Natural killer cell (primary cell): ENCODE measurements at regions not wholly inside any gene's neighbourhood (a gene's known extent, or its start where the extent isn't known, plus 50 kb on each side); places are given as distances from the start of the nearest gene placed in this dataset.

Experiments used
- ATAC-seq, 3 donors: fragments of 150-1000 bp in 2 of 3; fragments of 200-7000 bp in 1 of 3; cut with Tn5 transposase; 1 replicate in 1 of 3; 2 replicates in 2 of 3; pipeline ENCODE4 v1.10.0; 2021; ENCODE audit warnings: mild to moderate bottlenecking in 2 of 3, moderate library complexity in 2 of 3
- DNase-seq, 2 donors: peaks; one replicate each; pipeline versions ENCODE4 v3.0.0 to v3.0.0-alpha.2; 2013 to 2021; ENCODE audit warnings: mixed read lengths in 1 of 2
- H3K27ac ChIP-seq: one replicate; pipeline ENCODE4 v1.5.1; 2013; ENCODE audit warnings: mild to moderate bottlenecking, low read length
- H3K27me3 ChIP-seq: one replicate; pipeline ENCODE4 v1.6.1; 2013; ENCODE audit warnings: low read length; ENCODE audit not compliant: control insufficient read depth, insufficient read depth
- H3K36me3 ChIP-seq: one replicate; pipeline ENCODE4 v1.6.1; 2013; ENCODE audit warnings: low read length; ENCODE audit not compliant: control insufficient read depth, insufficient read depth
- H3K4me1 ChIP-seq: one replicate; pipeline ENCODE4 v1.6.1; 2013; ENCODE audit warnings: low read length; ENCODE audit not compliant: control insufficient read depth, insufficient read depth
- H3K4me3 ChIP-seq: one replicate; pipeline ENCODE4 v1.5.1; 2013; ENCODE audit warnings: low read length
- H3K9me3 ChIP-seq: one replicate; pipeline ENCODE4 v1.6.1; 2013; ENCODE audit warnings: low read length; ENCODE audit not compliant: control insufficient read depth, insufficient read depth
- H3K27ac Mint-ChIP-seq, 2 donors: one replicate each; pipeline ENCODE4 v1.8.0; 2022; ENCODE audit warnings: mild to moderate bottlenecking in 2 of 2, mixed read lengths in 2 of 2, moderate library complexity in 1 of 2
- H3K27me3 Mint-ChIP-seq, 2 donors: one replicate each; pipeline ENCODE4 v1.8.0; 2022; ENCODE audit warnings: low read depth in 2 of 2, mixed read lengths in 2 of 2
- H3K36me3 Mint-ChIP-seq: one replicate; pipeline ENCODE4 v1.8.0; 2022; ENCODE audit warnings: mixed read lengths
- H3K4me1 Mint-ChIP-seq, 2 donors: one replicate each; pipeline ENCODE4 v1.8.0; 2022; ENCODE audit warnings: mixed read lengths in 2 of 2
- H3K4me3 Mint-ChIP-seq: one replicate; pipeline ENCODE4 v1.8.0; 2022; ENCODE audit warnings: mild to moderate bottlenecking, moderate library complexity, mixed read lengths
- H3K9me3 Mint-ChIP-seq, 2 donors: one replicate each; pipeline ENCODE4 v1.8.0; 2022; ENCODE audit warnings: mixed read lengths in 2 of 2
- whole genome bisulfite sequencing: methylation state at CpG from one replicate; pipeline ENCODE4 v1.1.7; 2013; ENCODE audit warnings: missing lambda C conversion rate; ENCODE audit not compliant: insufficient coverage; 5-methylcytosine and 5-hydroxymethylcytosine counted together
- intact Hi-C: fragments of 100-400 bp; cut with micrococcal nuclease; formaldehyde crosslinking; loops from one replicate; pipeline ENCODE4 v1.14.2; 2022
- TF ChIP-seq, protein P1 (sequence below): fragments of 200-600 bp; IDR thresholded peaks from one replicate; pipeline ENCODE4 v1.8.0; 2022; ENCODE audit warnings: antibody characterized with exemption

- Mint-ChIP-seq H3K36me3 (no peaks in the 10 kb centered on the region), H3K9me3 (peaks cover 0 to 12% of the 10 kb centered on the region in 2 donors), H3K27me3 (peaks cover 0 to 2% of the 10 kb centered on the region in 2 donors), H3K4me1 (no peaks in the 10 kb centered on the region), H3K4me3 (no peak overlapping the region), H3K27ac (no peak overlapping the region)
- Histone ChIP-seq H3K4me3 (no peak overlapping the region), H3K9me3 (no peaks in the 10 kb centered on the region), H3K36me3 (no peaks in the 10 kb centered on the region), H3K27ac (no peak overlapping the region), H3K27me3 (no peaks in the 10 kb centered on the region), H3K4me1 (no peaks in the 10 kb centered on the region)
- ATAC-seq (no peak), DNase-seq (no peak)
- intact Hi-C loops = no loop called here
- TF ChIP-seq, protein P1, sequence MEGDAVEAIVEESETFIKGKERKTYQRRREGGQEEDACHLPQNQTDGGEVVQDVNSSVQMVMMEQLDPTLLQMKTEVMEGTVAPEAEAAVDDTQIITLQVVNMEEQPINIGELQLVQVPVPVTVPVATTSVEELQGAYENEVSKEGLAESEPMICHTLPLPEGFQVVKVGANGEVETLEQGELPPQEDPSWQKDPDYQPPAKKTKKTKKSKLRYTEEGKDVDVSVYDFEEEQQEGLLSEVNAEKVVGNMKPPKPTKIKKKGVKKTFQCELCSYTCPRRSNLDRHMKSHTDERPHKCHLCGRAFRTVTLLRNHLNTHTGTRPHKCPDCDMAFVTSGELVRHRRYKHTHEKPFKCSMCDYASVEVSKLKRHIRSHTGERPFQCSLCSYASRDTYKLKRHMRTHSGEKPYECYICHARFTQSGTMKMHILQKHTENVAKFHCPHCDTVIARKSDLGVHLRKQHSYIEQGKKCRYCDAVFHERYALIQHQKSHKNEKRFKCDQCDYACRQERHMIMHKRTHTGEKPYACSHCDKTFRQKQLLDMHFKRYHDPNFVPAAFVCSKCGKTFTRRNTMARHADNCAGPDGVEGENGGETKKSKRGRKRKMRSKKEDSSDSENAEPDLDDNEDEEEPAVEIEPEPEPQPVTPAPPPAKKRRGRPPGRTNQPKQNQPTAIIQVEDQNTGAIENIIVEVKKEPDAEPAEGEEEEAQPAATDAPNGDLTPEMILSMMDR = no peak
- 49% methylated on average over 4 of the region's 4 CpGs for WGBS
These were observed 190.0 kb upstream of the POT1 start for GRCh38 chr7:125119559-125120115.

DNA sequence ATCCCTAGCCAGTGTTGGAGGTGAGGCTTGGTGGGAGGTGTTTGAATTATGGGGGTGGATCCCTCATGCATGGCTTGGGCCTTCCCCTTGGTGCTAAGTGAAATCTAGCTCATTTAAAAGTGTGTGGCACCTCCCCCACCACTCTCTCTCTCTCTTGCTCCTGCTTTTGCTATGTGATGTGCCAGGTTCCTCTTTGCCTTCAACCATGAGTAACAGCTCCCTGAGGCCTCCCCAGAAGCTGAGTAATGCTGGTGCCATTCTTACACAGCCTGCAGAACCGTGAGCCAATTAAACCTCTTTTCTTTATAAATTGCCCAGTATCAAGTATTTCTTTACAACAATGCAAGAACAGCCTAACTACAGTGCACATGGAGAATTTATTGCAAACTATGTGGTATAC lies 188.8 kb upstream of the POT1 start:
- no peaks in the 10 kb centered on the region for H3K4me1 Mint-ChIP-seq
- no peaks in the 10 kb centered on the region for H3K36me3 ChIP-seq
- no peaks in the 10 kb centered on the region for H3K36me3 Mint-ChIP-seq
- H3K4me3 ChIP-seq = no peak overlapping the region
- H3K27ac ChIP-seq = no peak overlapping the region
- H3K9me3 ChIP-seq = no peaks in the 10 kb centered on the region
- no peak for ATAC-seq
- intact Hi-C loops = no loop called here
- 80% methylated on average over 1 of the region's 1 CpG for WGBS
- H3K4me1 ChIP-seq = no peaks in the 10 kb centered on the region
- peaks cover 3 to 11% of the 10 kb centered on the region in 2 donors for H3K9me3 Mint-ChIP-seq
- no peak overlapping the region for H3K27ac Mint-ChIP-seq
- peaks cover 0 to 2% of the 10 kb centered on the region in 2 donors for H3K27me3 Mint-ChIP-seq
- H3K27me3 ChIP-seq = no peaks in the 10 kb centered on the region
- no peak overlapping the region for H3K4me3 Mint-ChIP-seq
- TF ChIP-seq, protein P1 = no peak
- no peak for DNase-seq

DNA sequence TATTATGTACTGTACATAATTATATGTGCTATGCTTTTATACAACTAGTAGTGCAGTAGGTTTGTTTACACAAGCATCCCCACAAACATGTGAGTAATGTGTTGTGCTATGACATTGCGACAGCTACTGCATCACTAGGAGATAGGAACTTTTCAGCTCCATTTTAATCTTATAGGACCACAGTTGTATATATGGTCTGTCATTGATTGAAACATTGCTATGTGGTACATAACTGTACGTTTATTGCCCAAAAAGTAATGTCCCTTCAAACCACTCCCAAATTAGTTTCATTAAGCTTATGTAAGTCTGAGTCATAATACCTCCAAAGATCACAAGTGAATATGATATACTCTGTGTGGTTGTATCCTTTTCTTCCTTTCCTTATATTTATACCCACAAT lies 183.2 kb upstream of the POT1 start:
- Histone ChIP-seq H3K4me3 (no peak overlapping the region), H3K27ac (no peak overlapping the region), H3K27me3 (no peaks in the 10 kb centered on the region), H3K4me1 (no peaks in the 10 kb centered on the region), H3K36me3 (no peaks in the 10 kb centered on the region), H3K9me3 (peaks cover 3% of the 10 kb centered on the region)
- no peak for DNase-seq
- no CpG with 5 or more reads among the region's 2 CpGs for WGBS
- Mint-ChIP-seq H3K4me3 (no peak overlapping the region), H3K4me1 (no peaks in the 10 kb centered on the region), H3K27me3 (peaks cover 0 to 2% of the 10 kb centered on the region in 2 donors), H3K36me3 (peaks cover 8% of the 10 kb centered on the region), H3K9me3 (peaks cover 8 to 10% of the 10 kb centered on the region in 2 donors), H3K27ac (no peak overlapping the region)
- TF ChIP-seq, protein P1 = no peak
- no peak for ATAC-seq
- intact Hi-C loops = no loop called here

GRCh38 chr7:125099519-125099918 lies 169.9 kb upstream of the POT1 start:
- Mint-ChIP-seq H3K9me3 (peaks cover 7 to 10% of the 10 kb centered on the region in 2 donors), H3K4me3 (no peak overlapping the region), H3K4me1 (no peaks in the 10 kb centered on the region), H3K27ac (no peak overlapping the region), H3K36me3 (no peaks in the 10 kb centered on the region), H3K27me3 (no peaks in the 10 kb centered on the region)
- Histone ChIP-seq H3K27me3 (no peaks in the 10 kb centered on the region), H3K4me3 (no peak overlapping the region), H3K36me3 (no peaks in the 10 kb centered on the region), H3K4me1 (no peaks in the 10 kb centered on the region), H3K9me3 (no peaks in the 10 kb centered on the region), H3K27ac (no peak overlapping the region)
- TF ChIP-seq, protein P1 = no peak
- intact Hi-C loops = no loop called here
- ATAC-seq (no peak), DNase-seq (no peak)
- 84% methylated on average over 2 of the region's 2 CpGs for WGBS
